ENCODE measurements at regions not wholly inside any gene's neighbourhood (a gene's known extent, or its start where the extent isn't known, plus 50 kb on each side); places are given as distances from the start of the nearest gene placed in this dataset.
"Not testable (repeated sequence)": the region's sequence is repeated elsewhere in the genome, so short reads cannot be mapped to it uniquely, and the experiment has no call there.

GRCh38 chr4:58818560-58818959 lies 1708.4 kb upstream of the IGFBP7 start:
- not testable (repeated sequence) for TF ChIP-seq IRF1 (CRISPR knock-in tag; IDR thresholded peaks at IDR 0.05; ENCODE audit: low read depth); ATF2 (CRISPR knock-in tag; IDR thresholded peaks at IDR 0.05); HOXA7 (CRISPR knock-in tag; IDR thresholded peaks at IDR 0.05); CTCF (CRISPR knock-in tag; IDR thresholded peaks at IDR 0.05); ZNF224 (CRISPR knock-in tag; IDR thresholded peaks at IDR 0.05)

Measured in HepG2 (cell line).